K562 (cell line): ENCODE measurements at regions not wholly inside any gene's neighbourhood (a gene's known extent, or its start where the extent isn't known, plus 50 kb on each side); places are given as distances from the start of the nearest gene placed in this dataset.

Experiments
- ATAC-seq: fragments of 200-7000 bp; cut with Tn5 transposase; 3 replicates; pipeline ENCODE4 v1.9.1; 2020; ENCODE audit warnings: moderate library complexity
- BruUV-seq: library from RNA; stranded (reverse); fragments of 400-500 nt; replicated peaks from 2 replicates; lab custom pipeline; 2021; lab: Mats Ljungman, UMichigan
- CTCF ChIA-PET: fragments of 300-600 bp; formaldehyde crosslinking; extraction: SDS; loops from one replicate; lab custom pipeline; 2021; ENCODE audit warnings: low intra/inter-chr PET ratio; lab: Yijun Ruan, JAX
- POLR2A ChIA-PET: fragments of 300-600, 350-650 bp; sonication (Branson Sonifier 250); formaldehyde crosslinking; extraction: SDS; loops from one replicate; lab custom pipeline; 2021; ENCODE audit warnings: antibody characterized with exemption, inconsistent platforms; lab: Yijun Ruan, JAX
- DNase-seq, 4 experiments: peaks; one replicate each; pipeline versions ENCODE4 v3.0.0 to v3.0.0-alpha.2; 2011 to 2018; ENCODE audit warnings: low spot score in 3 of 4, mixed read lengths in 3 of 4; ENCODE audit errors: extremely low read depth in 1 of 4
- FAIRE-seq: peaks from 2 replicates; lab custom pipeline; 2011; peaks lifted over from hg19 to GRCh38; lab: Jason Lieb, UNC
- H2AFZ ChIP-seq: 2 replicates; pipeline ENCODE4 v1.6.0; 2011; ENCODE audit warnings: low read depth, low read length, control low read depth, inconsistent platforms
- H3K27ac ChIP-seq: fragments of 200-600 bp; 3 replicates; pipeline ENCODE4 v1.8.0; 2011; ENCODE audit warnings: low read depth, mild to moderate bottlenecking, control low read depth, inconsistent platforms, low read length, moderate library complexity, mixed read lengths; ENCODE audit errors: extremely low read depth
- H3K27me3 ChIP-seq, 2 experiments: fragments of 300-600 bp in 1 of 2; 2 replicates in 1 of 2; 3 replicates in 1 of 2; pipeline versions ENCODE4 v1.6.0 to v1.8.0; 2011; ENCODE audit warnings: inconsistent platforms in 2 of 2, low read length in 2 of 2, mild to moderate bottlenecking in 1 of 2, mixed read lengths in 1 of 2, moderate library complexity in 1 of 2; ENCODE audit not compliant: control insufficient read depth in 2 of 2, insufficient read depth in 2 of 2
- H3K36me3 ChIP-seq: fragments of 300-600 bp; 3 replicates; pipeline ENCODE4 v1.8.0; 2011; ENCODE audit warnings: mild to moderate bottlenecking, low read length, inconsistent platforms; ENCODE audit not compliant: control insufficient read depth, insufficient read depth
- H3K4me1 ChIP-seq, 2 experiments: fragments of 200-600 bp in 1 of 2; replicated peaks in 1 of 2; 2 replicates in 1 of 2; 3 replicates in 1 of 2; pipeline versions ENCODE4 v1.5.1 to v1.8.0; 2011; ENCODE audit warnings: inconsistent platforms in 2 of 2, low read length in 2 of 2, mild to moderate bottlenecking in 1 of 2, mixed read lengths in 1 of 2, moderate library complexity in 1 of 2; ENCODE audit not compliant: control insufficient read depth in 2 of 2, insufficient read depth in 2 of 2
- H3K4me2 ChIP-seq: 2 replicates; pipeline ENCODE4 v1.6.1; 2011; ENCODE audit warnings: low read length, control low read depth, inconsistent platforms, mixed read lengths; ENCODE audit not compliant: insufficient read depth
- H3K4me3 ChIP-seq: fragments of 200-600 bp; sonication (generic), shearing (Covaris generic); 2 replicates; pipeline ENCODE4 v1.5.1; 2016; ENCODE audit warnings: control low read depth, inconsistent platforms
- H3K79me2 ChIP-seq: fragments of 200-600 bp; 3 replicates; pipeline ENCODE4 v1.8.0; 2011; ENCODE audit warnings: low read length, inconsistent platforms; ENCODE audit not compliant: control insufficient read depth, insufficient read depth
- H3K9ac ChIP-seq, 2 experiments: 2 replicates each; pipeline versions ENCODE4 v1.6.0 to v1.6.1; 2011; ENCODE audit warnings: low read depth in 2 of 2, low read length in 2 of 2, control low read depth in 1 of 2, inconsistent platforms in 1 of 2, mild to moderate bottlenecking in 1 of 2, mixed read lengths in 1 of 2; ENCODE audit not compliant: insufficient read depth in 1 of 2
- H3K9me1 ChIP-seq: one replicate; pipeline ENCODE4 v1.6.0; 2011; ENCODE audit warnings: inconsistent platforms, mild to moderate bottlenecking, low read length, moderate library complexity; ENCODE audit not compliant: control insufficient read depth, insufficient read depth
- H3K9me3 ChIP-seq: replicated peaks from 2 replicates; pipeline ENCODE4 v1.5.1; 2011; ENCODE audit warnings: low read depth, low read length, inconsistent platforms; ENCODE audit not compliant: control insufficient read depth, insufficient read depth
- H4K20me1 ChIP-seq: replicated peaks from 2 replicates; pipeline ENCODE4 v1.6.1; 2011; ENCODE audit warnings: low read length, inconsistent platforms, mixed read lengths; ENCODE audit not compliant: control insufficient read depth, insufficient read depth
- BRD4 ChIP-seq: fragments of 200-600 bp; sonication (generic); IDR thresholded peaks from 2 replicates; pipeline ENCODE4 v1.6.1; 2017; ENCODE audit warnings: inconsistent platforms
- CHD1 ChIP-seq: fragments of 200-600 bp; sonication (generic); IDR thresholded peaks from one replicate; pipeline ENCODE4 v1.6.1; 2012; ENCODE audit warnings: mild to moderate bottlenecking, moderate library complexity, low read length, inconsistent platforms
- HDGF ChIP-seq: fragments of 450-650 bp; IDR thresholded peaks from 2 replicates; pipeline ENCODE4 v1.6.1; 2016
- HLTF ChIP-seq: fragments of 450-650 bp; IDR thresholded peaks from 2 replicates; pipeline ENCODE4 v1.6.1; 2016
- KLF1 ChIP-seq: fragments of 450-650 bp; IDR thresholded peaks from 2 replicates; pipeline ENCODE4 v1.6.1; 2016; ENCODE audit warnings: missing genetic modification characterization, missing compliant biosample characterization
- MTF1 ChIP-seq: fragments of 250-450 bp; sonication (Bioruptor Pico); IDR thresholded peaks from 2 replicates; pipeline ENCODE4 v1.9.0; 2021; ENCODE audit warnings: moderate library complexity, mild to moderate bottlenecking, inconsistent platforms, borderline replicate concordance
- POLR3A ChIP-seq: IDR thresholded peaks from 2 replicates; pipeline ENCODE4 v1.6.1; 2011; ENCODE audit warnings: borderline replicate concordance, mild to moderate bottlenecking, moderate library complexity; ENCODE audit not compliant: insufficient read length, insufficient read depth; ENCODE audit errors: extremely low read depth
- RBM15 ChIP-seq: fragments of 200-400 bp; formaldehyde crosslinking; IDR thresholded peaks from 2 replicates; pipeline ENCODE4 v1.6.1; 2018; ENCODE audit warnings: mild to moderate bottlenecking, low read length, moderate library complexity; ENCODE audit not compliant: insufficient read depth
- RFX7 ChIP-seq: fragments of 250-450 bp; sonication (Bioruptor Pico); IDR thresholded peaks from 2 replicates; pipeline ENCODE4 v1.5.1; 2021; ENCODE audit warnings: mild to moderate bottlenecking
- SIN3B ChIP-seq: fragments of 450-650 bp; IDR thresholded peaks from 2 replicates; pipeline ENCODE4 v1.6.1; 2017; ENCODE audit warnings: low read depth, mild to moderate bottlenecking, moderate library complexity
- SP1 ChIP-seq: sonication (generic); formaldehyde crosslinking; IDR thresholded peaks from 2 replicates; pipeline ENCODE4 v1.8.1; 2022; ENCODE audit warnings: mild to moderate bottlenecking, missing genetic modification reagents
- STAT6 ChIP-seq: sonication (generic); formaldehyde crosslinking; IDR thresholded peaks from 2 replicates; pipeline ENCODE4 v1.8.1; 2023; ENCODE audit warnings: mild to moderate bottlenecking, missing genetic modification reagents
- TAF1 ChIP-seq: IDR thresholded peaks from 2 replicates; pipeline ENCODE4 v1.6.1; 2011; ENCODE audit warnings: mild to moderate bottlenecking, low read length, moderate library complexity; ENCODE audit not compliant: insufficient read depth, control insufficient read depth, severe bottlenecking; ENCODE audit errors: extremely low read depth
- TBP ChIP-seq: optimal IDR thresholded peaks from 2 replicates; pipeline ENCODE3; 2011; ENCODE audit warnings: low read depth, low read length, improper control_type of control experiment
- TGIF2 ChIP-seq: sonication (generic); formaldehyde crosslinking; IDR thresholded peaks from 2 replicates; pipeline ENCODE4 v1.8.1; 2022; ENCODE audit warnings: mild to moderate bottlenecking, missing genetic modification reagents, moderate library complexity
- ZFP30 ChIP-seq: fragments of 250-450 bp; sonication (Bioruptor Pico); IDR thresholded peaks from 2 replicates; pipeline ENCODE4 v1.8.0; 2022; ENCODE audit warnings: moderate library complexity, mild to moderate bottlenecking, inconsistent platforms, borderline replicate concordance
- ZNF41 ChIP-seq: fragments of 250-450 bp; sonication (Bioruptor Pico); conservative IDR thresholded peaks from 2 replicates; pipeline ENCODE4 v1.4.0; 2020; ENCODE audit warnings: mild to moderate bottlenecking
- ZNF584 ChIP-seq: fragments of 200-800 bp; sonication (Bioruptor generic); IDR thresholded peaks from 2 replicates; pipeline ENCODE4 v1.6.1; 2016; ENCODE audit warnings: low read depth, mild to moderate bottlenecking, missing genetic modification characterization, missing compliant biosample characterization
- ZNF830 ChIP-seq: fragments of 250-450 bp; sonication (Bioruptor Pico); IDR thresholded peaks from 2 replicates; pipeline ENCODE4 v1.5.0; 2021; ENCODE audit warnings: mild to moderate bottlenecking
- WGBS: fragments of 100-300 bp; shearing (Covaris generic); methylation state at CpG from one replicate; pipeline ENCODE4 v1.1.6; 2016; ENCODE audit warnings: low coverage, mixed read lengths; ENCODE audit not compliant: insufficient coverage; ENCODE audit errors: missing lambda C conversion rate; 5-methylcytosine and 5-hydroxymethylcytosine counted together
- in situ Hi-C: fragments of 300-500 bp; cut with MboI; formaldehyde crosslinking; loops from 4 replicates; pipeline ENCODE4 v1.15.0; 2018; ENCODE audit warnings: inconsistent platforms, mixed read lengths
- intact Hi-C: fragments of 100-400 bp; cut with micrococcal nuclease; formaldehyde crosslinking; loops from 2 replicates; pipeline ENCODE4 v1.14.2; 2022
- TF ChIP-seq, protein P1 (sequence below): fragments of 450-650 bp; formaldehyde crosslinking; IDR thresholded peaks from 2 replicates; pipeline ENCODE4 v1.4.0; 2022; ENCODE audit warnings: missing genetic modification characterization

DNA sequence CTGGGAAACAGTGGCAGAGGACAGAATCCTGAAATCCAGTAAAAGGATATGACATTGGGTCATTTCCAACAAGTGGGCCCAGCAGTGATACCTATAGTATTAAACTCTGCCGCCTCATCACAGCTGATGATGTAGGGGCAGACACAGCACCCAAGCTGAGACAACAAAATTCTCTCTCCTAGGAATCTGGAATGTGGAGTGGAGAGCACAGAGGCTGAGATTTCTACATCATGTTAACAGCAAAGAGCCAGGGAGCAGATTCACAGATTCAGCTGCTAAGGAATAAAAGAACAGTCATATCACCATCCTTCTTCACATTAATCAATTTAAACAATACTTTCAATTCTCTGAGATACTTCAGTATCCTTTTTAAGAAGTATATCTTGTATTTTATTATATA, 61.9 kb downstream of the CRP start:
- Histone ChIP-seq H3K4me2 (no peak overlapping the region), H3K27me3 (no peaks in the 10 kb centered on the region), H2AFZ (no peak overlapping the region), H3K9me3 (no peaks in the 10 kb centered on the region), H3K36me3 (no peaks in the 10 kb centered on the region), H3K4me3 (no peak overlapping the region), H4K20me1 (no peaks in the 10 kb centered on the region), H3K9ac (no peak overlapping the region), H3K4me1 (no peaks in the 10 kb centered on the region), H3K79me2 (no peaks in the 10 kb centered on the region), H3K9me1 (no peaks in the 10 kb centered on the region), H3K27ac (no peak overlapping the region)
- no peak for FAIRE-seq
- 0% methylated on average over 1 of the region's 1 CpG for WGBS
- ATAC-seq, result no peak
- BruUV-seq, result no TSS peak
- in situ Hi-C loops, result no loop called here
- CTCF ChIA-PET, result no interaction called here
- DNase-seq, result no peak
- POLR2A ChIA-PET, result interaction anchor here (0.6 kb wide), 1 partner anchor 359 kb away, joined by 3 read pairs; no protein-coding TSS in a partner anchor
- TF ChIP-seq TGIF2 (CRISPR knock-in tag) (no peak), SP1 (CRISPR knock-in tag) (no peak), RBM15 (no peak), TAF1 (no peak), ZNF584 (CRISPR knock-in tag) (no peak), ZFP30 (CRISPR knock-in tag) (no peak), MTF1 (no peak), ZNF830 (CRISPR knock-in tag) (no peak), BRD4 (no peak), HDGF (no peak), KLF1 (no peak), RFX7 (CRISPR knock-in tag) (no peak), STAT6 (no peak), HLTF (no peak), TBP (no peak), SIN3B (no peak), CHD1 (no peak), ZNF41 (CRISPR knock-in tag) (no peak), POLR3A (no peak)
- TF ChIP-seq, protein P1, sequence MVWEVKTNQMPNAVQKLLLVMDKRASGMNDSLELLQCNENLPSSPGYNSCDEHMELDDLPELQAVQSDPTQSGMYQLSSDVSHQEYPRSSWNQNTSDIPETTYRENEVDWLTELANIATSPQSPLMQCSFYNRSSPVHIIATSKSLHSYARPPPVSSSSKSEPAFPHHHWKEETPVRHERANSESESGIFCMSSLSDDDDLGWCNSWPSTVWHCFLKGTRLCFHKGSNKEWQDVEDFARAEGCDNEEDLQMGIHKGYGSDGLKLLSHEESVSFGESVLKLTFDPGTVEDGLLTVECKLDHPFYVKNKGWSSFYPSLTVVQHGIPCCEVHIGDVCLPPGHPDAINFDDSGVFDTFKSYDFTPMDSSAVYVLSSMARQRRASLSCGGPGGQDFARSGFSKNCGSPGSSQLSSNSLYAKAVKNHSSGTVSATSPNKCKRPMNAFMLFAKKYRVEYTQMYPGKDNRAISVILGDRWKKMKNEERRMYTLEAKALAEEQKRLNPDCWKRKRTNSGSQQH, result no peak
- intact Hi-C loops, result no loop called here
